ENCODE measurements at regions not wholly inside any gene's neighbourhood (a gene's known extent, or its start where the extent isn't known, plus 50 kb on each side); places are given as distances from the start of the nearest gene placed in this dataset.

- no peak for ATAC-seq (replicated peaks)
- H3K27ac Mint-ChIP-seq = no peak overlapping the region
- no peaks in the 10 kb centered on the region for H3K9me3 Mint-ChIP-seq
- H3K4me3 Mint-ChIP-seq = no peak overlapping the region
- H3K4me1 Mint-ChIP-seq = no peaks in the 10 kb centered on the region
- no peaks in the 10 kb centered on the region for H3K27me3 Mint-ChIP-seq
- no peaks in the 10 kb centered on the region for H3K36me3 Mint-ChIP-seq (ENCODE audit: low read depth)
Measured at GRCh38 chr5:81883371-81883770, 88.5 kb upstream of the ATG10 start.

- no peaks in the 10 kb centered on the region for H3K9me3 Mint-ChIP-seq
- H3K4me3 Mint-ChIP-seq = no peak overlapping the region
- ATAC-seq (replicated peaks) = no peak
- no peaks in the 10 kb centered on the region for H3K36me3 Mint-ChIP-seq (ENCODE audit: low read depth)
- no peaks in the 10 kb centered on the region for H3K27me3 Mint-ChIP-seq
- no peak overlapping the region for H3K27ac Mint-ChIP-seq
- no peaks in the 10 kb centered on the region for H3K4me1 Mint-ChIP-seq
Measured at GRCh38 chr5:81881595-81881994, 90.2 kb upstream of the ATG10 start.

GRCh38 chr5:81879936-81880335 lies 91.9 kb upstream of the ATG10 start:
- H3K27me3 Mint-ChIP-seq = no peaks in the 10 kb centered on the region

DNA sequence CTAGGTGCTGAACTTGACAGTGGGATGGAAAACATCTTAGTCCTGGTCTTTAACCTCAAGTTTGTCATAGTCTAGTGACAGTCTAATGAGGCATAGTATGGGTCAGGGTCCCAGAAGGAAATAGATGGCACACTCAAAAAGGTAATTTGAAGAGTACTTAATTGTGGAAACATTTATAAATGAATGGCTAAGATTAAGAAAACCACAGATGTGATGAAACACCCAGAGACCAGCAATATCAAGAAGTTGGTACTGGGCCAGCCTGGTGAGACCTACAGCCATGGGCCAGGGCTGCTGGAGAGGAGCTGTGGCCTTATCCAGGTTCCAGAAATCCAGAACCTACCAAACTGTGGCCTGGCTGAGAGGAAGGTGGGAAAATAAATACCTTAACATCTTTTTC lies 93.5 kb upstream of the ATG10 start:
- ATAC-seq (replicated peaks) = no peak
- Mint-ChIP-seq H3K27ac (no peak overlapping the region), H3K27me3 (no peaks in the 10 kb centered on the region), H3K9me3 (no peaks in the 10 kb centered on the region), H3K4me3 (no peak overlapping the region), H3K36me3 (ENCODE audit: low read depth) (no peaks in the 10 kb centered on the region), H3K4me1 (no peaks in the 10 kb centered on the region)

More at GRCh38 chr5:81879936-81880335, 91.9 kb upstream of the ATG10 start:
- H3K9me3 Mint-ChIP-seq = no peaks in the 10 kb centered on the region
- no peaks in the 10 kb centered on the region for H3K36me3 Mint-ChIP-seq (ENCODE audit: low read depth)
- no peak for ATAC-seq (replicated peaks)
- H3K27ac Mint-ChIP-seq = no peak overlapping the region
- no peak overlapping the region for H3K4me3 Mint-ChIP-seq
- no peaks in the 10 kb centered on the region for H3K4me1 Mint-ChIP-seq

DNA sequence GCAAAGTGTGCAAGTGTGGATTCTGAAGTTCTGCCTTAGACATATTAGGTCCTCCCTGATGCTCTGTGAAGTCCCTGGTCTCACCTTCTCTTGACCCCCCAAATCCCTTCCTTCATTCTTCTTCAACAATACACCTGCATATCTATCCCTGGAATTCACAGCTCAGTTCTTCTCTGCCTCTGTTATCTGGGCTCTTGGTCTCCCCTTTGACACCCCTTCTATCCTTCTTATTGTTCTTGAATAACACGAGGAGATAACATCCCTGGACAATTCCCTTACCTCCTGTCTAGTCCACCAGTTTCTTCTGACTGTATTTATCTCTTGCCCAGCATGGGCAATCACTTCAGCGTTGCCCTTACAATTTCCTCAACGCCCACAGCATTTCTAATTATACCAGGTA lies 104.8 kb upstream of the ATG10 start:
- no peak overlapping the region for H3K27ac Mint-ChIP-seq
- no peak for ATAC-seq (replicated peaks)
- H3K4me3 Mint-ChIP-seq = no peak overlapping the region
- H3K27me3 Mint-ChIP-seq = peaks cover 3% of the 10 kb centered on the region
- no peaks in the 10 kb centered on the region for H3K4me1 Mint-ChIP-seq
- H3K36me3 Mint-ChIP-seq (ENCODE audit: low read depth) = no peaks in the 10 kb centered on the region
- peaks cover 3% of the 10 kb centered on the region for H3K9me3 Mint-ChIP-seq

GRCh38 chr5:81860778-81861177 lies 109.9 kb upstream of the SSBP2 start:
- no peak overlapping the region for H3K4me3 Mint-ChIP-seq
- H3K36me3 Mint-ChIP-seq (ENCODE audit: low read depth) = no peaks in the 10 kb centered on the region
- no peak for ATAC-seq (replicated peaks)
- H3K27ac Mint-ChIP-seq = no peak overlapping the region
- peaks cover 3% of the 10 kb centered on the region for H3K27me3 Mint-ChIP-seq
- H3K9me3 Mint-ChIP-seq = peaks cover 3% of the 10 kb centered on the region
- no peaks in the 10 kb centered on the region for H3K4me1 Mint-ChIP-seq

DNA sequence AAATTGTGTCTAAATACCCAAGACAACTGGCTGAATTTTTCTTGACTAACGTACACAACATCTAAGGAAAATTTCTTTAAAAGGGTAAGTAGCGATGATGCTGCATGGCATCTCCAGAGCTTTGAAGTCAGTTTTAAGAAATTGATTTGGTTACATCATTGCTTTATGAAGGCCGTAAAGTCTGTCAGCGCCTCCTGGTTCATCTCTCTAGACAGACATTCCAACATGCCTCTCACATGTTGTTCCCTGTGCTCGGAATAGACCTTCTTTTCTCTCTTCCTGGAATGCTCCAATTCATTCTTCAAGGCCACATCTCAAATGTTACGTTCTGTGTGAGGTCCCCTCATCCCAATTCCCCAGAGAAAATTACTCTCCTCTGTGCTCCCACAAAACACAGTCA lies 108.7 kb upstream of the SSBP2 start:
- no peaks in the 10 kb centered on the region for H3K36me3 Mint-ChIP-seq (ENCODE audit: low read depth)
- H3K4me1 Mint-ChIP-seq = no peaks in the 10 kb centered on the region
- no peak overlapping the region for H3K4me3 Mint-ChIP-seq
- H3K27ac Mint-ChIP-seq = no peak overlapping the region
- H3K27me3 Mint-ChIP-seq = no peaks in the 10 kb centered on the region
- peaks cover 3% of the 10 kb centered on the region for H3K9me3 Mint-ChIP-seq
- ATAC-seq (replicated peaks) = no peak

- Mint-ChIP-seq H3K27me3 (no peaks in the 10 kb centered on the region), H3K4me3 (no peak overlapping the region), H3K27ac (no peak overlapping the region), H3K4me1 (no peaks in the 10 kb centered on the region), H3K36me3 (ENCODE audit: low read depth) (no peaks in the 10 kb centered on the region), H3K9me3 (no peaks in the 10 kb centered on the region)
- ATAC-seq (replicated peaks) = no peak
Measured at GRCh38 chr5:81856948-81857928, 106.3 kb upstream of the SSBP2 start.

GRCh38 chr5:81855591-81855990 lies 104.7 kb upstream of the SSBP2 start:
- Mint-ChIP-seq H3K4me1 (peaks cover 2% of the 10 kb centered on the region), H3K27ac (no peak overlapping the region), H3K27me3 (no peaks in the 10 kb centered on the region), H3K9me3 (no peaks in the 10 kb centered on the region), H3K36me3 (ENCODE audit: low read depth) (no peaks in the 10 kb centered on the region), H3K4me3 (no peak overlapping the region)
- no peak for ATAC-seq (replicated peaks)

DNA sequence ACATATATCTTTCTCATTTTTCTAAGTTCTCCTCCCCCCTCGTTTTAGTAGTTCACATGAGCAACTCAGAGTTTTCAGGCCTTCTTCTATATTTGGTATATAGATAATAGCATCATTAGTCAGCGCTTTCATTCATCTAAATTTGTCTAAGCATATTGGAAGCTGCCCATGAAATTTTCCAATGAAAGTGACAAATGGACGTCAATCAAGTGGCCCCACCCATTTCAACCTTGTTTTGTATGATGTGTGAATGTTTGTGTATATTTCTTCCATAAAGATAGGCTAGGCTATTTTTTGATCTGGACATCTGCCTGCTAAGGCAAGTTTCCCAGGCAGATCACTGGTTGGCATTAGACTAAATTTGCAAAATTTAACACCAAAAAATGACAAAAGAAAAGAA lies 104.0 kb upstream of the SSBP2 start:
- ATAC-seq (replicated peaks) = no peak
- H3K4me3 Mint-ChIP-seq = no peak overlapping the region

GRCh38 chr5:81854485-81854884 lies 103.6 kb upstream of the SSBP2 start:
- Mint-ChIP-seq H3K4me3 (no peak overlapping the region), H3K27ac (no peak overlapping the region), H3K9me3 (no peaks in the 10 kb centered on the region), H3K27me3 (no peaks in the 10 kb centered on the region), H3K36me3 (ENCODE audit: low read depth) (no peaks in the 10 kb centered on the region), H3K4me1 (peaks cover 9% of the 10 kb centered on the region)
- ATAC-seq (replicated peaks) = no peak

More for the DNA sequence above, 104.0 kb upstream of the SSBP2 start:
- Mint-ChIP-seq H3K4me1 (peaks cover 9% of the 10 kb centered on the region), H3K36me3 (ENCODE audit: low read depth) (no peaks in the 10 kb centered on the region), H3K27me3 (no peaks in the 10 kb centered on the region), H3K9me3 (no peaks in the 10 kb centered on the region), H3K27ac (no peak overlapping the region)

GRCh38 chr5:81853030-81853357 lies 102.1 kb upstream of the SSBP2 start:
- ATAC-seq (replicated peaks) = no peak
- Mint-ChIP-seq H3K4me3 (peak overlapping the region; percentile 91), H3K27ac (peak overlapping the region; percentile 93), H3K36me3 (ENCODE audit: low read depth) (no peaks in the 10 kb centered on the region), H3K4me1 (peaks cover 9% of the 10 kb centered on the region), H3K9me3 (no peaks in the 10 kb centered on the region), H3K27me3 (no peaks in the 10 kb centered on the region)

- H3K36me3 Mint-ChIP-seq (ENCODE audit: low read depth) = no peaks in the 10 kb centered on the region
- peak overlapping the region; percentile 91 for H3K4me3 Mint-ChIP-seq
- ATAC-seq (replicated peaks) = peak; percentile 33
- peak overlapping the region; percentile 93 for H3K27ac Mint-ChIP-seq
- no peaks in the 10 kb centered on the region for H3K9me3 Mint-ChIP-seq
- no peaks in the 10 kb centered on the region for H3K27me3 Mint-ChIP-seq
- peaks cover 9% of the 10 kb centered on the region for H3K4me1 Mint-ChIP-seq
Measured at GRCh38 chr5:81852291-81853029, 101.6 kb upstream of the SSBP2 start.

DNA sequence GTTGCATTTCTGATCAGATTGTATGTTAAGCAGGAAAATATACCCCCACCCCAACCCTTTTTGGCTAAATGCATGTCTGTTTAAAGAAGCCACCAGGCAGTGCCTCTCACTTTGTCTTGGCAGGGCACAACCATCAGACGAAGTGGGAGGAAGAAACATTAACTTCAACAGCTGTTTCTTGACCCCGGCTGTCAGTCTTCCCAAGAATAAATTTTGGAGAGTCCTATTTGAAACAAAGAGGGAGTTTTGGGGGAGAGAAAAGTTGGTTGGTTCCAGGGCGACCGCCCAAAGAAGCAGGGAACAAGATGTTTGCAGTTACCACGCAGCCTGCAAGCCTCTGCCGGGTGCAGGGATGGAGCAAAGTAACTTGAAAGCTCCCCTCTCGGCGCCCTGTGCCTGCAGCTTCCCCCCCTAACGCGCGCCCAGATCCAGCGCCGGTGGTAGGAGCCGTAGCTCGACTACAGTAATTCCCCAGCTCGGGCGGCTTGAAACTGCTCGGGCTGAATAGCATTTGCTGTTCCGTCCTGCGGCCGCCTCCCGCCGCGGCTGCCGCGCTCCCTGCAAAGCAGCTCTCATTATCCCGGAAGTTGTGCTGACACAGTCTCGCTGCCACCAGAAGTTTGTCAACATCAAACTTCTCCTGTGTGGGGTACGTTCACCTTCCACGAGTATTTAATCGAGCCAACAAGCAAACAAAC lies 100.7 kb upstream of the SSBP2 start:
- peaks cover 9% of the 10 kb centered on the region for H3K4me1 Mint-ChIP-seq
- peak overlapping the region; percentile 91 for H3K4me3 Mint-ChIP-seq
- H3K9me3 Mint-ChIP-seq = no peaks in the 10 kb centered on the region
- peak; percentile 97 for ATAC-seq (replicated peaks)
- no peaks in the 10 kb centered on the region for H3K36me3 Mint-ChIP-seq (ENCODE audit: low read depth)
- peak overlapping the region; percentile 93 for H3K27ac Mint-ChIP-seq
- no peaks in the 10 kb centered on the region for H3K27me3 Mint-ChIP-seq

Measured in activated T-helper 17 cell treated with anti-CD3 and anti-CD28 coated beads, Interleukin-2, amount 50 U/mL, for 72 hours (primary cell).